OCI-LY7 (cell line): ENCODE measurements at regions not wholly inside any gene's neighbourhood (a gene's known extent, or its start where the extent isn't known, plus 50 kb on each side); places are given as distances from the start of the nearest gene placed in this dataset.

Source experiments
- BruUV-seq: library from RNA; stranded (reverse); fragments of 400-500 nt; replicated peaks from 2 replicates; lab custom pipeline; 2021; lab: Mats Ljungman, UMichigan
- CTCF ChIA-PET: fragments of 300-600 bp; sonication (Branson Sonifier 250); formaldehyde crosslinking; loops from one replicate; lab custom pipeline; 2022; ENCODE audit warnings: antibody characterized with exemption; ENCODE audit not compliant: unreplicated experiment; lab: Charles Lee
- POLR2A ChIA-PET: fragments of 300-600 bp; sonication (Branson Sonifier 250); formaldehyde crosslinking; loops from one replicate; lab custom pipeline; 2022; ENCODE audit warnings: antibody characterized with exemption; lab: Charles Lee
- DNase-seq: peaks from one replicate; pipeline ENCODE4 v3.0.0-alpha.2; 2015; ENCODE audit warnings: low spot score
- H2AFZ ChIP-seq: fragments of 200-600 bp; sonication (generic), shearing (Covaris generic); 2 replicates; pipeline ENCODE4 v1.6.1; 2014; ENCODE audit warnings: mild to moderate bottlenecking, antibody characterized with exemption, low read length, moderate library complexity
- H3K27ac ChIP-seq: fragments of 200-600 bp; sonication (generic); 2 replicates; pipeline ENCODE4 v1.5.1; 2014; ENCODE audit warnings: mixed run types, low read depth, mild to moderate bottlenecking, moderate library complexity, low read length, inconsistent platforms; ENCODE audit not compliant: poor library complexity, severe bottlenecking
- H3K36me3 ChIP-seq: fragments of 200-600 bp; sonication (generic); 2 replicates; pipeline ENCODE4 v1.6.1; 2014; ENCODE audit warnings: mild to moderate bottlenecking, antibody characterized with exemption, low read length, moderate library complexity, mixed read lengths; ENCODE audit not compliant: insufficient read depth
- H3K4me1 ChIP-seq: fragments of 200-600 bp; sonication (generic); 2 replicates; pipeline ENCODE4 v1.5.1; 2014; ENCODE audit warnings: mild to moderate bottlenecking, low read length; ENCODE audit not compliant: insufficient read depth, poor library complexity, severe bottlenecking
- H3K4me2 ChIP-seq: fragments of 200-600 bp; sonication (generic); 2 replicates; pipeline ENCODE4 v1.6.1; 2014; ENCODE audit warnings: mild to moderate bottlenecking, low read length
- H3K4me3 ChIP-seq: fragments of 200-600 bp; sonication (generic); 2 replicates; pipeline ENCODE4 v1.5.1; 2014; ENCODE audit warnings: mild to moderate bottlenecking, low read depth, low read length; ENCODE audit not compliant: poor library complexity, severe bottlenecking
- H3K79me2 ChIP-seq: fragments of 200-600 bp; sonication (generic); 2 replicates; pipeline ENCODE4 v1.6.1; 2016; ENCODE audit warnings: low read depth, mild to moderate bottlenecking, low read length, moderate library complexity, mixed read lengths; ENCODE audit not compliant: insufficient read depth
- H3K9me2 ChIP-seq: fragments of 200-600 bp; sonication (generic); 2 replicates; pipeline ENCODE4 v1.6.1; 2016; ENCODE audit warnings: mild to moderate bottlenecking, low read length, mixed read lengths; ENCODE audit not compliant: insufficient read depth
- H3K9me3 ChIP-seq: fragments of 200-600 bp; sonication (generic); 2 replicates; pipeline ENCODE4 v1.6.1; 2014; ENCODE audit warnings: mild to moderate bottlenecking, mixed run types, low read length, mixed read lengths
- H4K20me1 ChIP-seq: fragments of 200-600 bp; sonication (generic); 2 replicates; pipeline ENCODE4 v1.6.1; 2014; ENCODE audit warnings: mild to moderate bottlenecking, antibody characterized with exemption, low read length, moderate library complexity, mixed read lengths; ENCODE audit not compliant: insufficient read depth
- EZH2phosphoT487 ChIP-seq: fragments of 200-600 bp; sonication (generic); IDR thresholded peaks from 2 replicates; pipeline ENCODE4 v1.6.1; 2018; ENCODE audit warnings: low read depth, borderline replicate concordance, mild to moderate bottlenecking, mixed run types, antibody characterized with exemption, low read length, moderate library complexity, mixed read lengths
- intact Hi-C: fragments of 100-400 bp; cut with micrococcal nuclease; formaldehyde crosslinking; loops from one replicate; pipeline ENCODE4 v1.10.0; 2022; ENCODE audit not compliant: unreplicated experiment
- TF ChIP-seq, protein P1 (sequence below): fragments of 200-600 bp; sonication (generic); conservative IDR thresholded peaks from 2 replicates; pipeline ENCODE4 v1.5.1; 2014; ENCODE audit warnings: mild to moderate bottlenecking, antibody characterized with exemption, low read length, moderate library complexity, mixed read lengths

DNA sequence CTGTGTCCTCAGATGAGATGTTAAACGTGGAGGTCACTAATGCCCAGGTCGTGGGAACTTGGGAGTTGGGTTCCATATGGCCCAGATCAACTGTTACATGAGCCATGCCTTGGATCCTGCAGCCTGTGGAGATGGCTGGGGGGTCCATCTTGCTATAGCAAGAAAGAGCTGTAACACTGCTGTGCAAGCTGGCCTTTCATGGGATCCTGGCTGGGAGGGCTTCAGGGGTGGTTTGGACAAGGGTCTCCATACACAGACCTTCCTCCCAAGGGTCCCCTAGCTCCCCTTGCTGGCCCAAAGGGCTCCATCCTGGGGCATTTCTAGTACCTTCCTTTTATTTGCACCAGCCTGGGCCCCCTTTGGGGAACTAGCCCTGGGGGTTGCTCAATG, 337.7 kb downstream of the DYSF start:
- H3K9me2 ChIP-seq: no peaks in the 10 kb centered on the region
- H3K79me2 ChIP-seq: no peaks in the 10 kb centered on the region
- H3K9me3 ChIP-seq: no peaks in the 10 kb centered on the region
- TF ChIP-seq EZH2phosphoT487: no peak
- TF ChIP-seq, protein P1, sequence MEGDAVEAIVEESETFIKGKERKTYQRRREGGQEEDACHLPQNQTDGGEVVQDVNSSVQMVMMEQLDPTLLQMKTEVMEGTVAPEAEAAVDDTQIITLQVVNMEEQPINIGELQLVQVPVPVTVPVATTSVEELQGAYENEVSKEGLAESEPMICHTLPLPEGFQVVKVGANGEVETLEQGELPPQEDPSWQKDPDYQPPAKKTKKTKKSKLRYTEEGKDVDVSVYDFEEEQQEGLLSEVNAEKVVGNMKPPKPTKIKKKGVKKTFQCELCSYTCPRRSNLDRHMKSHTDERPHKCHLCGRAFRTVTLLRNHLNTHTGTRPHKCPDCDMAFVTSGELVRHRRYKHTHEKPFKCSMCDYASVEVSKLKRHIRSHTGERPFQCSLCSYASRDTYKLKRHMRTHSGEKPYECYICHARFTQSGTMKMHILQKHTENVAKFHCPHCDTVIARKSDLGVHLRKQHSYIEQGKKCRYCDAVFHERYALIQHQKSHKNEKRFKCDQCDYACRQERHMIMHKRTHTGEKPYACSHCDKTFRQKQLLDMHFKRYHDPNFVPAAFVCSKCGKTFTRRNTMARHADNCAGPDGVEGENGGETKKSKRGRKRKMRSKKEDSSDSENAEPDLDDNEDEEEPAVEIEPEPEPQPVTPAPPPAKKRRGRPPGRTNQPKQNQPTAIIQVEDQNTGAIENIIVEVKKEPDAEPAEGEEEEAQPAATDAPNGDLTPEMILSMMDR: no peak
- intact Hi-C loops: no loop called here
- no peaks in the 10 kb centered on the region for H4K20me1 ChIP-seq
- no peak overlapping the region for H3K4me3 ChIP-seq
- H2AFZ ChIP-seq: no peak overlapping the region
- no peaks in the 10 kb centered on the region for H3K36me3 ChIP-seq
- H3K4me1 ChIP-seq: no peaks in the 10 kb centered on the region
- no peak overlapping the region for H3K27ac ChIP-seq
- ChIA-PET CTCF (no interaction called here), POLR2A (no interaction called here)
- no peak overlapping the region for H3K4me2 ChIP-seq
- DNase-seq: no peak
- no TSS peak for BruUV-seq

DNA sequence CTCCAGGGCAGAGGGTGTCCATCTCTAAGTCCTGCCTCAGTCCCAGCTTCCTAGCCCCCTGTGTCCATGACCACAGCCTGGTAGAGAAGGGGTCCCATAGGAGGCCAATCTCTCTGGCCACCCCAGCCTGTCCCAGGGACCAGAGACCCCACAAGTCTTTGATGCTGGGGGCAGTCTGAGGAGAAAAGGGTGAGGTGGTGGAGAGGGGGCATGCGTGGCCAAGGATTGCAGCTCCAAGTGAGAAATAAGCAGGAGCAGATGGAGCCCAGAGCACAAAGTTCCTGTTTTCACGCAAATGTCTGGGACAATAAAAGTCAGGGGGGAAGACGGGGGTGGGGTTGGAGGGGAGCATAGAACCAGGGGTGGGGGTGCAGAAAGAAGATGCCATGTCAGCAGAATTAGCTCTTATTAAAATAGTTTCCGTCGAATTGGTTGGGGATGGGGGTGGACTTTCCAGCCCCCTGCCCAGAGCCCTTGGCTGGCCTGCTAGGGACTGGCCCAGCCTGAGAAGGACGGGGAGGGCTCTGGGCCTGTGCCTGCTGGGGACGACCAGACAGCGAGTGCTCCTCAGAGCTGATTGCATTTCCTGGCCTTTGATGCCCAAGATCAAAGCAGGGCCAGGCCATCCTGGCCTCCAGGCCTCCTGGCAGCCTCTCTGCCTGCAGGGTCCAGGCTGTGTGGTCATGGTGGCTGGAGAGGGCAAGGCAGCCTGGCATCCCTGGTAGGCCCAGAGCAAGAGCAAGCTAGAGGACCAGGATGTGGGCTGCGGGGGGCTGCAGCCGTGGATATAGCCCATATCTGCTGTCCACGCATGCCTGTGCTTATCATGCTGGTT, 337.1 kb downstream of the DYSF start:
- TF ChIP-seq EZH2phosphoT487: no peak
- TF ChIP-seq, protein P1: no peak
- intact Hi-C loops: no loop called here
- Histone ChIP-seq H3K4me1 (no peaks in the 10 kb centered on the region), H2AFZ (no peak overlapping the region), H4K20me1 (no peaks in the 10 kb centered on the region), H3K36me3 (no peaks in the 10 kb centered on the region), H3K4me2 (no peak overlapping the region), H3K79me2 (no peaks in the 10 kb centered on the region), H3K9me3 (no peaks in the 10 kb centered on the region), H3K9me2 (no peaks in the 10 kb centered on the region), H3K4me3 (no peak overlapping the region), H3K27ac (no peak overlapping the region)
- POLR2A ChIA-PET: no interaction called here
- BruUV-seq: no TSS peak
- CTCF ChIA-PET: no interaction called here
- no peak for DNase-seq

DNA sequence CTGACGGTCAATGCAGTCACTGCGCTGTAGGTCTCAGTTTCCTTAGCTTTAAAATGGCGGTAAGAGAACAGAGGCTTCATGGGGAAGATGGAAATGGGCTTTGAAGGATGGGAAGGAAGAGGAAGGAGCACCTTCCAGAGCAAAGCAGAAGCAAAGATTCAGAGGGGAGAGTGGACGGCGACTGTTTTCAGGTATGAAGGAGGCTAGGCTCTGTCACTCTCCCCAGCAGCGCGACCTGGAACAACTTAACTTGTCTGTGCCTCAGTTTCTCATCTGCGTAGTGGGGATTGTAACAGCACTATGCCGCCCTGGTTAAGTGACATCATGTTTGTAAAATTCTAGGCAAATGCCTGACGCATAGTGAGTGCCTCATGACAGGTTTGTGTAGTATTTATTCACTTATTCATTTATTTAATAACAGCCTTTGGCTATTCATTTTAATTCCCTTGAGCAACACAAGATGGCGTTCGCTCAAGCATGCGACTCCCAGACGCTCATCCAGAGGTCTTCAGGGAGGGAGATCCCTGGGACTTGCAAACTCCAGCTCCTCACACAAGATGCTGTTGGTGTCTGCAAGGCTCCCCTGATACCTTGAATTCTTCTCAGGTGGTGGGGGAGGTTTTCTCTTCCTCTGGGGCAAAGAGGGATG, 336.3 kb downstream of the DYSF start:
- Histone ChIP-seq H3K79me2 (no peaks in the 10 kb centered on the region), H3K9me3 (no peaks in the 10 kb centered on the region), H3K4me3 (no peak overlapping the region), H3K4me2 (no peak overlapping the region), H3K9me2 (no peaks in the 10 kb centered on the region), H4K20me1 (no peaks in the 10 kb centered on the region), H3K4me1 (no peaks in the 10 kb centered on the region), H2AFZ (no peak overlapping the region), H3K27ac (no peak overlapping the region), H3K36me3 (no peaks in the 10 kb centered on the region)
- ChIA-PET POLR2A (no interaction called here), CTCF (no interaction called here)
- intact Hi-C loops: no loop called here
- no peak for TF ChIP-seq EZH2phosphoT487
- TF ChIP-seq, protein P1: no peak
- no TSS peak for BruUV-seq
- no peak for DNase-seq
